ENCODE measurements at regions not wholly inside any gene's neighbourhood (a gene's known extent, or its start where the extent isn't known, plus 50 kb on each side); places are given as distances from the start of the nearest gene placed in this dataset.
A peak's percentile ranks its signal among the peaks of the same experiment; 100 is the strongest.

DNA sequence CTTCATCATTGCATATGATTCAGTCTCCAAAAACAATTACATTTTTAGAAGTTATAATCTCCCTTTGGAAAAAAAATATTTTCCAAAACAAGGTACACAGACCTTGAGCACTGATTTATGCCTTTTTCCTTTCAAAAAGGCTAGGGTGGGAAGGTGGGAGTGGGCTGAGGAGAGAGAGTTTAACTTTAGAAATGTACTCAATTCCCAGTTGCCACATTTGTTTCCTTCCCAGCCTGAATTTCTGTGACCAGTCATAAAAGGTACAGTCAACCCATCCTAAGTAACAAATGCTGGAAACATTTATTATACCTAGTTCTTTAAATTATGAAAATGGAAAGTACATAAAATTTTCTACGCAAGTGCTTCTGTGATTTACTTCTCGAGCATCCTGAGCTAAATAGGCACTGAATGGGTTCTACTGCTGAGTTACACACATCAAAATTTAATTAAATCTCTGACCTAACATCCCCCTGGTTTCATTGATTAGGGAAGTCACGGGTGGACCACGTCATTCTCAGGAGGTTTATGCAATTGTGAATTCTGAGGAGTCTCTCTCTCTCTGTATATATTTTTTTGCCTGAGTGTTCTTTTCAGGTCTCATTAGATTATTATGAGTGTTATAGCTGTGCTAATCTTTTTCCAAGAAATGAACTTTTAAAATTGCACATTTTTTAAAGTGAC is 371.8 kb downstream of the BTG1 start:
- peak overlapping the region; percentile 51 to 66 for H3K27ac ChIP-seq
- H3K36me3 ChIP-seq, result no peaks in the 10 kb centered on the region
- H3K9me3 ChIP-seq, result no peaks in the 10 kb centered on the region
- H3K4me1 ChIP-seq, result peaks cover 0 to 8% of the 10 kb centered on the region in 2 donors
- intact Hi-C loops (cut with DNase I; ENCODE audit: low total_unique reads), result no loop called here
- peak overlapping the region in 1 of 2 donors; percentile 26 for H3K4me3 ChIP-seq
- TF ChIP-seq POLR2A (IDR thresholded peaks at IDR 0.05), result no peak
- TF ChIP-seq, protein P1, sequence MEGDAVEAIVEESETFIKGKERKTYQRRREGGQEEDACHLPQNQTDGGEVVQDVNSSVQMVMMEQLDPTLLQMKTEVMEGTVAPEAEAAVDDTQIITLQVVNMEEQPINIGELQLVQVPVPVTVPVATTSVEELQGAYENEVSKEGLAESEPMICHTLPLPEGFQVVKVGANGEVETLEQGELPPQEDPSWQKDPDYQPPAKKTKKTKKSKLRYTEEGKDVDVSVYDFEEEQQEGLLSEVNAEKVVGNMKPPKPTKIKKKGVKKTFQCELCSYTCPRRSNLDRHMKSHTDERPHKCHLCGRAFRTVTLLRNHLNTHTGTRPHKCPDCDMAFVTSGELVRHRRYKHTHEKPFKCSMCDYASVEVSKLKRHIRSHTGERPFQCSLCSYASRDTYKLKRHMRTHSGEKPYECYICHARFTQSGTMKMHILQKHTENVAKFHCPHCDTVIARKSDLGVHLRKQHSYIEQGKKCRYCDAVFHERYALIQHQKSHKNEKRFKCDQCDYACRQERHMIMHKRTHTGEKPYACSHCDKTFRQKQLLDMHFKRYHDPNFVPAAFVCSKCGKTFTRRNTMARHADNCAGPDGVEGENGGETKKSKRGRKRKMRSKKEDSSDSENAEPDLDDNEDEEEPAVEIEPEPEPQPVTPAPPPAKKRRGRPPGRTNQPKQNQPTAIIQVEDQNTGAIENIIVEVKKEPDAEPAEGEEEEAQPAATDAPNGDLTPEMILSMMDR (IDR thresholded peaks at IDR 0.05), result no peak
- DNase-seq, result no peak
- H3K27me3 ChIP-seq, result no peaks in the 10 kb centered on the region

GRCh38 chr12:91772411-91772810 is 373.2 kb downstream of the BTG1 start:
- Histone ChIP-seq H3K27me3 (no peaks in the 10 kb centered on the region), H3K4me3 (no peak overlapping the region)
- TF ChIP-seq, protein P1 (IDR thresholded peaks at IDR 0.05), result no peak
- TF ChIP-seq POLR2A (IDR thresholded peaks at IDR 0.05), result no peak

DNA sequence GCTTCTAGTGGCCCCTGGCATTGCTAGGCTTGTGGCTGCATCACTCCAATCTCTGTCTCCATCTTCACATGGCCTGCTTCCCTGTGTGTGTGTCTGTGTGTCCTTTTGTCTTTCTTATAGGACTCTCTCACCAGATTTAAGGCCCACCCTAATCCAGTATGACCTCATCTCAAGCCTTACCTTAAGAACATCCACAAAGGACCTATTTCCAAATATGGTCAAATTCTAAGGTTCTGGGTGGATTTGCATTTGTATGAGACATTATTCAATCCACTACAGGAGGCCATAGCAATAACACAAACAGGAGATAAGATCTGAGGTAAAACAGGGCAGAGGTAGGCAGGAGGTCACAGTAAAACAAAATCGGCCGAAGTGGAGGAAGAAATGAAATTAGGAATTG is 375.9 kb downstream of the BTG1 start:
- no peaks in the 10 kb centered on the region for H3K36me3 ChIP-seq
- H3K27me3 ChIP-seq, result no peaks in the 10 kb centered on the region
- no peak overlapping the region for H3K27ac ChIP-seq
- intact Hi-C loops (cut with DNase I; ENCODE audit: low total_unique reads), result no loop called here
- TF ChIP-seq, protein P1 (IDR thresholded peaks at IDR 0.05), result no peak
- TF ChIP-seq POLR2A (IDR thresholded peaks at IDR 0.05), result no peak
- H3K9me3 ChIP-seq, result no peaks in the 10 kb centered on the region
- peaks cover 0 to 8% of the 10 kb centered on the region in 2 donors for H3K4me1 ChIP-seq
- no peak overlapping the region for H3K4me3 ChIP-seq
- no peak for DNase-seq

More at GRCh38 chr12:91772411-91772810, 373.2 kb downstream of the BTG1 start:
- H3K27ac ChIP-seq, result no peak overlapping the region
- DNase-seq, result no peak
- intact Hi-C loops (cut with DNase I; ENCODE audit: low total_unique reads), result no loop called here
- no peaks in the 10 kb centered on the region for H3K36me3 ChIP-seq
- H3K4me1 ChIP-seq, result peaks cover 0 to 5% of the 10 kb centered on the region in 2 donors
- no peaks in the 10 kb centered on the region for H3K9me3 ChIP-seq

- H3K27me3 ChIP-seq, result no peaks in the 10 kb centered on the region
- TF ChIP-seq, protein P1 (IDR thresholded peaks at IDR 0.05), result no peak
- TF ChIP-seq POLR2A (IDR thresholded peaks at IDR 0.05), result no peak
- no peaks in the 10 kb centered on the region for H3K9me3 ChIP-seq
- intact Hi-C loops (cut with DNase I; ENCODE audit: low total_unique reads), result no loop called here
- DNase-seq, result no peak
- no peak overlapping the region for H3K4me3 ChIP-seq
- no peak overlapping the region for H3K27ac ChIP-seq
- H3K4me1 ChIP-seq, result peaks cover 0 to 5% of the 10 kb centered on the region in 2 donors
- no peaks in the 10 kb centered on the region for H3K36me3 ChIP-seq
These were observed 378.4 kb downstream of the BTG1 start for GRCh38 chr12:91767237-91767636.

DNA sequence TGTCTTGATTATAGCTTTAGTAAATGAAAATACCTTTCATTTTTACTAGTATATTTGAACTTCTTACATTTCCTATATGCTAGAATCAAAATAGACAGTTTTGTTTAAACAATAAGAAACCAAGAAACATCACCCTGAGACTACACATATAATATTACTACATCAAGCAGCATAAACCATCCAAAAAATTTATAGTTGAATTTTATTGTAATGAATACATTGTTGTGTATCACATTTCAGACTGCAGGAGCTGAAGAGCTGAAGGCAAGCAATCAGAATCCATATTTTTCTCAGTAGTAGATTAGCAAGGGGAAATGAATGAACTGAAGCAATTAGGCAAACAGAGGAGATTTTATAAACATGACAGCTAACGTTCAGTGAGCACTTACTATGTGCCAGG is 379.2 kb downstream of the BTG1 start:
- intact Hi-C loops (cut with DNase I; ENCODE audit: low total_unique reads), result no loop called here
- Histone ChIP-seq H3K9me3 (no peaks in the 10 kb centered on the region), H3K27me3 (no peaks in the 10 kb centered on the region), H3K4me3 (no peak overlapping the region), H3K27ac (no peak overlapping the region), H3K36me3 (no peaks in the 10 kb centered on the region), H3K4me1 (peaks cover 0 to 5% of the 10 kb centered on the region in 2 donors)
- no peak for DNase-seq
- TF ChIP-seq, protein P1 (IDR thresholded peaks at IDR 0.05), result no peak
- no peak for TF ChIP-seq POLR2A (IDR thresholded peaks at IDR 0.05)

Measured in uterus (tissue), 3 donors.